HS-27A (cell line): ENCODE measurements at regions not wholly inside any gene's neighbourhood (a gene's known extent, or its start where the extent isn't known, plus 50 kb on each side); places are given as distances from the start of the nearest gene placed in this dataset.
A peak's percentile ranks its signal among the peaks of the same experiment; 100 is the strongest.

ENCODE experiments used
- DNase-seq: peaks from one replicate; pipeline ENCODE4 v3.0.0-alpha.2; 2012; ENCODE audit warnings: low read depth, missing footprints

- DNase-seq = no peak
These were observed 400.2 kb upstream of the RORA start for GRCh38 chr15:61629269-61629668.

DNA sequence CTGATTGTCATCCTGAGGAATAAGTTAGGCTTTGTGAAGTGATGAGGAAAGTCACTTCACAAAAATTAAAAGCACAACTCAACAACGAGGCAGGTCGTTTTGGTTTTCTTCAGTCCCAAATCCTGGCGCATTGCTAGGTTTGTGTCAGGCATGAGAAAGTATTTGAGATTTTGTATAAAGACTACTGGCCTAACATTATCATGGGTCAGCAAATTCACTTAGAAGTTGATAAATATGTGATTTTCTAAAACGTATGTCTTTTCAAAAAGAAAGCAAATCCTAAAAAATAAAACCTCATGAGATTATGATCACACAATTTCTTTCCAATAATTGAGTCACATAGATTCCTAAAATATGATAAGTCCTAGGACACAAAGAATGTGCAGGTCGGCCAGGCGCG, 395.8 kb upstream of the RORA start:
- no peak for DNase-seq

DNA sequence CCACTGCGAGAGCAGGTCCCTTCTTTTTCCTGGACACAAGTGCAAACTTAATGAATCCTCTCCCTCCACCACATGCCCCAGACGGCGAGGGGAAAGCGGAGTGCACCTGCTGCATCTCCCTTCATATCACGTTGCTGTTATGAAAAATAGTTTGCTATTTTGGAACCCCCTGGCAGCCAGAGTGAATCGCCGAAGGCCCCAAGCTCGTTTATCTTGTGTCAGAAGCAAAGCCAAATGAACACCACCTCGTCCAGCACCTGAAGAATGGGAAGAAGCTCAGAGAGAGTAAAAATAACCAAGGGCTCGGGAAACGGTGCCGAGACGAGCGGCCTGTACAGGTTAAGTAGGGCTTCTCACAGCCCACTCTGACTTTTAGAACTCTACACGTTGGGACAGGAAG, 394.6 kb upstream of the RORA start:
- DNase-seq = no peak

DNA sequence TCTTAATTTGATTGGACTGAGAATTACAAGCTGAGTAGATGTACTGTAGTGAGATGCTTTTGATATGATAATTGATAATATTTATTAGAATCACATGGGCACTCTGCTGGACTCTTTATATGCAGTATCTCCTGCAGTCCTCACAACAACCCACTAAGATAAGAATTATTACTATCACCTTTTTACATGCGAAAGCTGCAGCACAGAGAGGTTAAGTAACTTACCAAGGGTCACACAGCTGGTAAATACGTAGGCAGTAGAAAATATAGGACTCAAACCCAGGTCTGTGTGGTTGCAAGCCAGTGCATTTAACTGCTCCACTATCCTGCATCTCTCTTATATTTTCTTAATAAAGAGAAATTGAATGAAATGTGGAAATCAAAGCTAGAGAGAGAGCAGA, 392.8 kb upstream of the RORA start:
- DNase-seq = no peak

GRCh38 chr15:61621146-61621545, 392.0 kb upstream of the RORA start:
- DNase-seq = no peak

- no peak for DNase-seq
These were observed 391.0 kb upstream of the RORA start for GRCh38 chr15:61620151-61620550.

DNA sequence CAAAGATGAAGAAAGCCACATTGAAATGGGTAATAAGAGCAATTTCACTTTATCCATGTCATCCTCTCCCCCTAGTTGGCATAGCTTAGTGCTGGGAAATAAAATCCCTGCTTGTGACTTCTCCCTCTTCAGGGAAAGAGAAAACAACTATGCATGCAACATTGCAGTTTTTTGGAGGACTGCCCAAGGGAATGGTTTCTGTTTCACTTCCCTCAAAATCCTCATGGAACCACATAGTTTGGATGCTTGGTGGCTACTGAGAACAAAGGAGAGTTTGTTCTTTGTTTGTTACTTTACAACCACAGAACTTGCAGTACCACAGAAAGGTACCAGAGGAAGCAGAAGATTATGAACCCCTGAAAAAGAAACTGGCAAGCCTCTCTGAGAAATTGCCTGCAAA, 384.6 kb upstream of the RORA start:
- DNase-seq = no peak

DNA sequence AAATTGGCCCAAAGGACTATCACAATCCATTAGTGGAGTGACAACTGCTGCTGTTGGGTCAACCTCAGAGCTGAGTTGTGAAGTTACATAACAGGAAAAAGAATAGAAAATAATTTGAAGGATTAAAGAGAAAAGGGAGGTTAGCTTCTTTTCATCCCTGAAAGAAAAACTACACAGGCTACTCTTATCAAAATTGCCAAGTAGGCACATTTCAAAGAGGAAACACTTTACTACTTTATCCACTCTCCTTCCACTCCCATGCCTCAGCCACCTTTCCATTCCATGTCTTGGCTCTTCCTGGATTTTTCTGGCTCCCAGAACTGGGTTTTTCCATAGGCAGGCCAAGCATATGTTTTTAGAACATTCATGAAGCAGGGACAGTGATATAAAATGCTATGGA, 384.0 kb upstream of the RORA start:
- DNase-seq = no peak

- DNase-seq = no peak
These were observed 383.0 kb upstream of the RORA start for GRCh38 chr15:61612111-61612510.

DNA sequence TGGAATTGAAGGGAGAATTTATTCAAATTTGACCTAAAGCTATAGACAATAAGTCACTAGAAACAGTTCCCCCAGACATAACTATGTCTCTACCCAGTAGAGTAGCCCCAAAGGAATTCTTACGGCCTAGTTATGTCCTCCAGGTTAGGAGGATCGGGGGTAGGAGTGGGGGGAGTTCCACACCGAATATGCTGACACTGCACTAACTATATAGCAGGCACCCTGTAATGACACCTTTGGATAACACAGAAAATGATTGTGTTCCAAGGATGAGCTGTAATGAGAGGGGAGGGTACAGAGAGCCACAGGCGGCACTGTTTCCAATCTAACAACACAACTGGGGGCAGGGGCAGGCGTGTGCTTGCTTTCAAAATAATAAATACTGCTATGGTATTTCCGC, 376.2 kb upstream of the RORA start:
- DNase-seq = no peak

- no peak for DNase-seq
These were observed 369.6 kb upstream of the RORA start for GRCh38 chr15:61598655-61599054.

GRCh38 chr15:61584410-61584809, 355.3 kb upstream of the RORA start:
- DNase-seq = peak; percentile 1

DNA sequence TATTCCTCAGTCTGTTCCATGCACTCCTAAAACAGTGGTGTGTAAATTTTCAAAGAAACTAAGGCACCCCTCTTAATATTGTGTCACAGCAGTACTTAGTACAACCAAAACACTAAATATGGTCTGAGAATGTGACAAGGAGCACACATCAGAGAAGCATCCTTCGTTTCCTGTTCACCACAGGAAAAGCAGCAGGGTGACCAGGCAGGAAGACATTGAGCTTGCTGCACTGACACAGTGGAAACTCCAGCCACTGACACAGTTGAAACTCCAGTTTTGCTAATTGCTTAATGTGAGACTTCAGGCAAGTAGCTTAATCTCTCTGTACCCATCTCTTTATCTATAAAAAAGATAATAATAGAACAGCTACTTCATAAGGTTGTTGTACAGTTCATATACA, 353.0 kb upstream of the RORA start:
- no peak for DNase-seq

GRCh38 chr15:61575597-61575996, 346.5 kb upstream of the RORA start:
- DNase-seq = no peak

DNA sequence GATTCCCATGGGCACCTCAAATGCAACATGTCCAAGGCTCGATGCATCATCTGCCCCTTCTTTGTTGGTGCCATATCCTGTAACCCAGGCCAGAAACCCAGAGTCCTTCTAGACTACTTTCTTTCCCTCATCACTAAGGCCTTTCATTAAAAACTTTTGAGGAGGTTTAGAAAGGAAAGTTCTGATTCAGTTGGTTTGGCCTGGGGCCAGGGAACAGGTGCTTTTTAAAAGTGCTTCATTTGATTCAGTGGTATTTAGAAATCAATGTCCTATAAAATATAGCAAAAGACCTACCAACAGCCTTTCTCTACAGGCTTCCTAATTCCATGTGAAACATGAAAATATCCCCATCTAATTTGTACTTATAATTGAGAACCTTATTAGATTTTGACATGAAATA, 341.9 kb upstream of the RORA start:
- DNase-seq = no peak

DNA sequence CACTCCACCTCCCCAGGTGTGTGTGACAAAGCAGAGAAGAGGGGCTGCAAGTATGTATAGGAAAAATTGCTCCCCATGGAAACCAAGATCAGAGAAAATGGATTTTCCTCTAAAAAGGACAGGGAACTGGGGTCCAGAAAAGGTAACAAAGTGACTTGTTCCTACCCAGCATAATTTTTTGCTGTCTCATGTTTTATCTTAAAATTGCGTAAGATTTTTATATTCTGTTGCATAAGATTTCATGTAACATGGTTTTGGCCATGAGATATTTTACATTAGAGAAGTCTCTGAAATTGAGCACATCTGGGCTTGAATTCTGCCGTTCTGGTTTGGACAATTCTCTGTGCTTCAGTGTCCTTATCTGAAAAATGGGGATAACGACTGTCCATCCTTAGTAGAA, 335.7 kb upstream of the RORA start:
- no peak for DNase-seq

GRCh38 chr15:61558172-61559136, 329.4 kb upstream of the RORA start:
- no peak for DNase-seq

DNA sequence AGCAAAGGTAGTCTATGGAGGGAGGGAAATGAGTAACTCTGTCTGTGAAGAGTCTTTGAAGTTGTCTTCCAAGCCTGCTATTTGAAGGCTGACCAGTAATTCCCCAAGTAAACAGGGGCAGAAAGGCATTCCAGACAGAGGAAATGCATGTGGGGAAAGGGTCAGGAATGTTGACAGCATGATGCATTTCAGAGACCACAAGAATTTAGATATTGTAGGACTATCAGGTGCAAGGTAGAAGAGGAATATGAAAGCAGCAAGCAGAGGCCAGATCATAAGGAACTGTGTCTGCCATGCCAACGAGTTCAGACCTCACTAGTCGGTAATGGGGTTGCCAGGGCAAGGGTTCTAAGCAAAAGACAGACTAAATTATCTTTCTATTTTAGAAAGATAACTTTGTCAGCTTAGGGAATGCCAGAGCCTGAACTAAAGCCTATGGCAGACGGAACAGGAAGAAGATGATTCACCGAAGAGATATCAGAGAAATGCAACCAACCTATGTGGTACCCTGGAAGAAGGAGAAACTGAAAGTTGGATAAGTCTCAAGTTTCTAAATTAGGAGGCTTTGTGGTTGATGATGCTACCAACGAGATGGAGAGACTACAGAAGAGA, 327.0 kb upstream of the RORA start:
- peak; percentile 43 for DNase-seq

DNA sequence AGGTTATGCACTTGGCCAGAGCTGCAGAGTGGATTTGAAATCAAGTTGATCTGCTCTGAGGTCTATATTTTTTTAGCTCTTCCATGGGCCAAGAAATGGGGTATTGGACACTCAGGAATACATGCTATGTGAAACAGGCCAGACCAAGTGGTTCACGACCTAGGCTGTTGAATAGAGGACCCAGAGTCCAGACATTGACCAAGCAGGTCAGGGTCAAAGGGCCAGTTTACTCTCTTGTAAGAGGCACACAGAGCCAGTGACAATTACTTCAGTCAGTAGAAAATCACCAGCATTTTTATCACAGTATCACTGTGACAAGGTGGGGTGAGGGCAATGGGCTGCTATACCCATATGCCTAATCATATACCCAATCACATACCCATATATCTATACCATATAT, 320.6 kb upstream of the RORA start:
- no peak for DNase-seq

DNA sequence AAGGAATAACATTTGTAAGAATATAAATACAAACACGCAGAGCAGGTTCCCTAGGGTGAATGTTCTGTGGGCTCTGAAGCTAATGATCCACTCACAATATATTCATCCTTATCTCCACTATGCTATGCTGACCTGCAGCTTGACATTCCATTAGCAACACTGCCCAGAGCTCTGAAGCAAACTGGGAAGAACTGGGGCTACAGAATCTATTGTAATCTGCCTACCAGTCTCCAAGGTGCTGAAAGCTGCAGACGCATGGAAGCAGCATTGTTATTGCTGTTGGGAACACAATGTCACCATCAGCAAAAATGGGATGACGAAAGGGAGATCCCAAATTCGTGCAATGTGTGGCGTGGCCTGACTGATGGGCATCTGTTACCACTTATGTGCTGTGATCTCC, 316.7 kb upstream of the RORA start:
- DNase-seq = no peak

DNA sequence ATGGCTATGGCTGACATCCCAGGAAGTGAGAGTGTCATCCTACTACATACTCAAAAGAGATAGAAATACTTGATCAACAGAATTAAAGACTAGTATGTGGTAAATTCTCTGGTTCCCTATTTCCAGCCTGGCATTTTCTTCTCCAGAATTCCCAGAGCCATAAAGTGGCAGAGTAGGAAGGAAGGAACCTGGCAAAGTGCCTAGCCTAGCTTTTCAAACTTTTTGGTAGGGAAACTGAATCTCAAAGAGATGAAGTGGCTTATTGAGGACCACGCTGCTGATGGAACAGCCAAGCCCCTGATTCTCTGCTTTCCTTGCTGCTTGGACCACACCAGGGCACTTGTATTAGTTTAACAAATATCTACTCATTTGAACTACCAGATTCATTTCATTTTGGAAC, 312.4 kb upstream of the RORA start:
- DNase-seq = no peak

GRCh38 chr15:61537337-61537736, 308.2 kb upstream of the RORA start:
- no peak for DNase-seq

- DNase-seq = no peak
These were observed 305.9 kb upstream of the RORA start for GRCh38 chr15:61534986-61535385.

GRCh38 chr15:61530769-61531168, 301.7 kb upstream of the RORA start:
- DNase-seq = no peak
